ENCODE measurements at regions not wholly inside any gene's neighbourhood (a gene's known extent, or its start where the extent isn't known, plus 50 kb on each side); places are given as distances from the start of the nearest gene placed in this dataset.
A peak's percentile ranks its signal among the peaks of the same experiment; 100 is the strongest.

DNA sequence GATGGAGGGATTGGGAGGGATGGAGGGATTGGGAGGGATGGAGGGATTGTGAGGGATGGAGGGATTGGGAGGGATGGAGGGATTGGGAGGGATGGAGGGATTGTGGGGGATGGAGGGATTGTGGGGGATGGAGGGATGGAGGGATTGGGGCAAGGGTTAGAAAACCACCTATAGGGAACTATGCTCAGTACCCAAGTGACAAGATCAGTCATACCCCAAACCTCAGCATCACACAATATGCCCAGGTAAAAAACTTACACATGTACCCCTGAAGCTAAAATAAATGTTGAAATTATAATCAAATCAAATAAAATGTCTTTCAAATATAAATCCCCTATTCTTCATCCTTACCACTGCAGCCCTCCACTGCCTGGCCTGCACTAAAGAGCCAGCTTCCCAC, 72.8 kb upstream of the HNRNPU start:
- TF ChIP-seq, protein P1, sequence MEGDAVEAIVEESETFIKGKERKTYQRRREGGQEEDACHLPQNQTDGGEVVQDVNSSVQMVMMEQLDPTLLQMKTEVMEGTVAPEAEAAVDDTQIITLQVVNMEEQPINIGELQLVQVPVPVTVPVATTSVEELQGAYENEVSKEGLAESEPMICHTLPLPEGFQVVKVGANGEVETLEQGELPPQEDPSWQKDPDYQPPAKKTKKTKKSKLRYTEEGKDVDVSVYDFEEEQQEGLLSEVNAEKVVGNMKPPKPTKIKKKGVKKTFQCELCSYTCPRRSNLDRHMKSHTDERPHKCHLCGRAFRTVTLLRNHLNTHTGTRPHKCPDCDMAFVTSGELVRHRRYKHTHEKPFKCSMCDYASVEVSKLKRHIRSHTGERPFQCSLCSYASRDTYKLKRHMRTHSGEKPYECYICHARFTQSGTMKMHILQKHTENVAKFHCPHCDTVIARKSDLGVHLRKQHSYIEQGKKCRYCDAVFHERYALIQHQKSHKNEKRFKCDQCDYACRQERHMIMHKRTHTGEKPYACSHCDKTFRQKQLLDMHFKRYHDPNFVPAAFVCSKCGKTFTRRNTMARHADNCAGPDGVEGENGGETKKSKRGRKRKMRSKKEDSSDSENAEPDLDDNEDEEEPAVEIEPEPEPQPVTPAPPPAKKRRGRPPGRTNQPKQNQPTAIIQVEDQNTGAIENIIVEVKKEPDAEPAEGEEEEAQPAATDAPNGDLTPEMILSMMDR (IDR thresholded peaks at IDR 0.05; ENCODE audit: unreplicated experiment): no peak
- Mint-ChIP-seq H3K4me3 (no peak overlapping the region), H3K36me3 (no peaks in the 10 kb centered on the region)

DNA sequence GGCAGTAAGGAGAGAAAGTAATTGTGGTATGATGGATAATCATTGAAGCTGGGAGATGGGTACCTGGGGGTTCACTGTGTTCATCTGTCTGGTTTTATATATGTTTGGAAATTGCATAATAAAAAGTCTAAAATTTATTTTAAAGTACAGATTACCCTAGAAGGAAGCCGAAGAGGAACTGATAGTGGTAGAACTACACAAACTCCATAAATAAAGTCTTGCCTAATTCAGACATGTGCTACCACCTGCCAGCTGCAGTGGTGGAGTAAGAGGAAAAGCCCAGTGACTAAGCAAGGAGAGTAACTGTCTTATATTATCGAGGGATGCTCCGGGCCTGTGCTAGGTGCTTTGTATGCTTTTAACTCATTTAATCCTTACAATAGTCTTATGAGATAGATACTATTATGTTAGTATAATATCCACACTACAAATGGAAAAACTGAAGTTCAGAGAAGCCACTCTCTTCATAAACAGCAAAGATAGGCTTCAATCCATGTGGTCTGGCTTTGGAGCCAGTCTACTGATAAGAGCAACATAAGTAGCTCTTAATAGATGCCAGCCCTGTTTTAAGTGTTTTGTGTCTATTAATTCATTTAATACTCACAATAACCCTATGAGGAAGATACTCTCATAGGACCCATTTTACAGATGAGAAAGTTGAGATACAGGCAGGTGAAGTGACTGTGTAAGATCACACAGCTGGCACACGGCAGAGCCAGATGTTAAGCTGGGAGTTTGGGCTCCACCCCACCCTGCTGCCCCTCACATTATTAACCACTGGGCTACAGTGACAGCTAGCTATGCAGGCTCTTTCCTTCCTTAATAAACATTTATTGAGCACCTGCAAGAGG, 56.8 kb upstream of the HNRNPU start:
- Mint-ChIP-seq H3K4me1 (peaks cover 2% of the 10 kb centered on the region), H3K36me3 (no peaks in the 10 kb centered on the region), H3K27me3 (ENCODE audit: low read depth) (peaks cover 26% of the 10 kb centered on the region), H3K9me3 (no peaks in the 10 kb centered on the region), H3K27ac (no peak overlapping the region), H3K4me3 (no peak overlapping the region)
- DNase-seq (ENCODE audit: low spot score in 2 of 2, unreplicated experiment in 2 of 2): no peak
- TF ChIP-seq, protein P1 (IDR thresholded peaks at IDR 0.05; ENCODE audit: unreplicated experiment): no peak

More for the DNA sequence above, 72.8 kb upstream of the HNRNPU start:
- H3K27me3 Mint-ChIP-seq (ENCODE audit: low read depth): no peaks in the 10 kb centered on the region
- no peak for DNase-seq (ENCODE audit: low spot score in 2 of 2, unreplicated experiment in 2 of 2)
- no peak overlapping the region for H3K27ac Mint-ChIP-seq
- H3K4me1 Mint-ChIP-seq: no peaks in the 10 kb centered on the region
- no peaks in the 10 kb centered on the region for H3K9me3 Mint-ChIP-seq

DNA sequence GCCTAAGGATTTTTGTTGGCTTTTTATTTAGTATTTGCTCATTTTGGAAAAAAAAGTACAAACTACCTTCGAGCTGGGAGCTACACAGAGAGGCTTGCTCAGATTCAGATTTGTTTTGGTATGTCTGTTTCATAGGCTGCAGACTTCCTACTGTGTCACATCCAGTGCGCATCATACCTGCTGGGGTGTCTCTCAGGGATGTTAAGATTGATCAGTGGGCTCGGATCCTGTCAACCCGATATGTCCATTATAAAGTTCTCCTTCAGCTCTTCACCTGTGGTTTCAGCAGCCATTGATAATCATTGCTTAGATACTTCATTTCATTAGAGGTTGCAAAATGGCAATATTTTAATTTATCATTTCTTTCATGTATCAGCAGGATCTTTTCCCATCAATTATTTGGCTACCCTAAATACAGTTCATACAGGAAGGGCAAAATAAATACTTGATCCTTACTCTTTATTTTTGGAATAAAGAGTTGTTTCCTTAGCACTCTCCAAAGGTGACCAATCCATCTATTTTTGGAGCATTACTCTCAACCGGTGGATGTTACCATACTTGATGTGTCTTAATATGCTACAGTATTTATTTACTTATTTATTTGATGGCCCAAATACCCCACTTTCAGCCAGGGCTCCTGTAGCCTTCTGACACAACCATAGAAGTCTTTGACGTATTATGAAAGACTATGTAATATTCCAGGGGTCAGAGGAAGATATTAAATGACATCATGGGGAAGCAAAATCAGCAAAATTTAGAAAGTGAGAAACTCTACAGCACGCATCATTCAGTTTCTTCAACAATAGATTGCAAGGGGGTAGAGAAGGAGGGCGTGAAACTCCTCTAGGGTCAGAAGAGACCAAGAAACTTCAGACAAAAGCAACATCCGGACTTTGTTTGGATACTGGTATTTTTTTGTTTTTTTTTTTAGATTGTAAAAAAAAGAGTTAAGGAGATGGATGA, 55.3 kb upstream of the HNRNPU start:
- Mint-ChIP-seq H3K4me1 (peaks cover 2% of the 10 kb centered on the region), H3K9me3 (no peaks in the 10 kb centered on the region), H3K27me3 (ENCODE audit: low read depth) (peaks cover 26% of the 10 kb centered on the region), H3K27ac (no peak overlapping the region), H3K4me3 (peak overlapping the region; percentile 76), H3K36me3 (no peaks in the 10 kb centered on the region)
- TF ChIP-seq, protein P1 (IDR thresholded peaks at IDR 0.05; ENCODE audit: unreplicated experiment): no peak
- DNase-seq (ENCODE audit: low spot score in 2 of 2, unreplicated experiment in 2 of 2): no peak

DNA sequence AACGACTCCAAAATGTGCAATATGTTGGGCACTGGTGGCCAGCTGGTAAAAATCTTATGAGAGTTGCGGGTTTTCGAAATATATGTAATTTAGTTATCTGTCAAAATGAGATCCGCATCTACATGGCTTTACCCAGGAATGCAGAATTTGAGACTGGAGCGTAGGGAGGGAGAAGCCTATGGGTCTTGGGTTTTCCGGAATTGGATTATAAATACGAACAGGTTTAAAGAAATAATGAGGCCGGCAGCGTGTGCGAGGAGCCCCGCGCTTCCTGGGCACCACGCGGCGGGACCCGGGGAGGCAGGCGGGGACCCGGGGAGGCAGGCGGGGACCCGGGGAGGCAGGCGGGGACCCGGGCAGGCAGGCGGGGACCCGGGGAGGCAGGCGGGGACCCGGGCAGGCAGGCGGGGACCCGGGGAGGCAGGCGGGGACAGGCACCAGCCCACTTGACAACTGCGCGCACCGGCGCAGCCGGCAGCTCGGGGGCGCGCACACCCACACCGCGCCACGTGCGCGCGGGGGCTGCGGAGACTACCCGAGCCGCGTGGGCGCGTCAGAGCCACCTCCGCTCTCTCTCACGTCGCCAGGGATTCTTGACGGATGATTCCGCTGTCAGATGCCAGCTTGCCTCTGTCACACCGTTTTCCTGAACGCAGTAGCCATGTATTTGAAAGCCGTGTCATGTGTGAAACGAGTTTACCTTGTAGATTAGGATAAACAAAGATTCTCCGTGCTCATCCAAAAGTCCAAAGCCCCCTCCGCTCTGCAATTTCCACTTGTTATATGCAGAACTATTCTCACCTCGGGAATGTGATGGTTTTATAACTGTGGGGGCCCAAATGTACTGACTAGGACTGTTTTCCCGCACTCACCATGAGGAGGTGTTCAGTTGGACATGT, 54.3 kb upstream of the HNRNPU start:
- no peaks in the 10 kb centered on the region for H3K9me3 Mint-ChIP-seq
- DNase-seq (ENCODE audit: low spot score in 2 of 2, unreplicated experiment in 2 of 2): peak in 1 of 2 experiments; percentile 43

More for the DNA sequence above, 54.3 kb upstream of the HNRNPU start:
- H3K4me3 Mint-ChIP-seq: peak overlapping the region; percentile 76
- TF ChIP-seq, protein P1 (IDR thresholded peaks at IDR 0.05; ENCODE audit: unreplicated experiment): no peak
- peaks cover 26% of the 10 kb centered on the region for H3K27me3 Mint-ChIP-seq (ENCODE audit: low read depth)
- no peak overlapping the region for H3K27ac Mint-ChIP-seq
- H3K36me3 Mint-ChIP-seq: no peaks in the 10 kb centered on the region
- H3K4me1 Mint-ChIP-seq: peaks cover 2% of the 10 kb centered on the region

All from mesothelial cell of epicardium (in vitro differentiated cells).